ENCODE measurements at regions not wholly inside any gene's neighbourhood (a gene's known extent, or its start where the extent isn't known, plus 50 kb on each side); places are given as distances from the start of the nearest gene placed in this dataset.

DNA sequence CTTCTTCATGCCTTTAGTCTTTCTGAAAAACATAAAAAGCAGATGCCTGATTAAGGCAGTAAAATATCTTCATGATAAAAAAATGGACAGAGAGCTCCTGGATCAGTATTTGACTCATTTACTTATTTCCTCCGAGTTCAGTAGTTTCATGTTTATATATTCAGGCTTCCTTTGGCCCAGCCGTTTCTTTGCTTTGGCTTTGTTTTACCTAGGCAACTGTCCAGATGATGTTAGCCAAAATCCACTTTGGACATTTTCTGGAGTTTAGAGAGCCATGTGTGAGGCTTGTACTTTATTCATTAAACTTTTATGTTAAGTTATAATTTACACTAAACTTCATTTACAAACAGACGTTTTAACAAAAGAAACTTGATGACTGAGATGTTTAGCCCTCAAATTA is 307.1 kb upstream of the RSPO3 start:
- no peak for DNase-seq (ENCODE audit: low read depth)
- TF ChIP-seq, protein P1, sequence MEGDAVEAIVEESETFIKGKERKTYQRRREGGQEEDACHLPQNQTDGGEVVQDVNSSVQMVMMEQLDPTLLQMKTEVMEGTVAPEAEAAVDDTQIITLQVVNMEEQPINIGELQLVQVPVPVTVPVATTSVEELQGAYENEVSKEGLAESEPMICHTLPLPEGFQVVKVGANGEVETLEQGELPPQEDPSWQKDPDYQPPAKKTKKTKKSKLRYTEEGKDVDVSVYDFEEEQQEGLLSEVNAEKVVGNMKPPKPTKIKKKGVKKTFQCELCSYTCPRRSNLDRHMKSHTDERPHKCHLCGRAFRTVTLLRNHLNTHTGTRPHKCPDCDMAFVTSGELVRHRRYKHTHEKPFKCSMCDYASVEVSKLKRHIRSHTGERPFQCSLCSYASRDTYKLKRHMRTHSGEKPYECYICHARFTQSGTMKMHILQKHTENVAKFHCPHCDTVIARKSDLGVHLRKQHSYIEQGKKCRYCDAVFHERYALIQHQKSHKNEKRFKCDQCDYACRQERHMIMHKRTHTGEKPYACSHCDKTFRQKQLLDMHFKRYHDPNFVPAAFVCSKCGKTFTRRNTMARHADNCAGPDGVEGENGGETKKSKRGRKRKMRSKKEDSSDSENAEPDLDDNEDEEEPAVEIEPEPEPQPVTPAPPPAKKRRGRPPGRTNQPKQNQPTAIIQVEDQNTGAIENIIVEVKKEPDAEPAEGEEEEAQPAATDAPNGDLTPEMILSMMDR (conservative IDR thresholded peaks at IDR 0.05; ENCODE audit: low read depth, low read length) = no peak
- H3K4me3 ChIP-seq (ENCODE audit: low read length) = no peak overlapping the region

DNA sequence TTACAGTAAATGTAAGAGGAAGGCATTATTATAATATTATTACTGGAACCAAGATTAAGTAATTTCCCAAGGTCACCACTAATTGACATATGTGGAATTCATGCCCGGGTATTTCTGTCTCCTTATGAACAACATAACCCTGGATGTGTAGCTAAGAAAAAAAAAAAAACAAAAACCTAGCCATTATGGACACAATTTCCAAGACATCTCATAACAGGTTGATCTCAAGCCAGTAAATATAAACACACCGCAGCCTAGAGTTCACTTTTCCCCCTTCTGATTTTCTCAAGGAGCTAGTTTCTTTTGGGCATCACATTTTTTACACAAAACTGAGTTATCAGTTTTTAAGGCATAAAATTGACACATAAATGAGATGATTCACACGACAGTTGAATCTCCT is 306.5 kb upstream of the RSPO3 start:
- TF ChIP-seq, protein P1 (conservative IDR thresholded peaks at IDR 0.05; ENCODE audit: low read depth, low read length) = no peak
- no peak overlapping the region for H3K4me3 ChIP-seq (ENCODE audit: low read length)
- no peak for DNase-seq (ENCODE audit: low read depth)

DNA sequence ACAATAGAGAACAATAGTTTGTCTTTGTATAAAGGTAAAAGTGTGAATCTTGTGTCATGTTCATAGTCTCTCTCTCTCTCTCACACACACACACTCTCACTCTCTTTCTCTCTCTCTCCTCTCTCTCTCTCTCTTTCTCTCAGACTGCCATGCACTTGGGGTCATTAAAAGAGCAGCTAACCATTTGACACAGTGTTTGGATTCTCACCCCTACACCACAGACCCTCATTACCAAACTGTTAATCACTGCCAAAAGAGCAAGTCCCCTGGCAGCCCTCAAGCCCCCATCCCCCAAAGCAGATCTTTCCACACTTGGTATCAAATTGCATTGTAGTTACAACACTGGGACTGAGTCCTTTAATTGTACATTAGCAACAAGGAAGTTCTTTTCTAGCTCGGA is 305.8 kb upstream of the RSPO3 start:
- no peak for DNase-seq (ENCODE audit: low read depth)
- TF ChIP-seq, protein P1 (conservative IDR thresholded peaks at IDR 0.05; ENCODE audit: low read depth, low read length) = no peak
- H3K4me3 ChIP-seq (ENCODE audit: low read length) = no peak overlapping the region

DNA sequence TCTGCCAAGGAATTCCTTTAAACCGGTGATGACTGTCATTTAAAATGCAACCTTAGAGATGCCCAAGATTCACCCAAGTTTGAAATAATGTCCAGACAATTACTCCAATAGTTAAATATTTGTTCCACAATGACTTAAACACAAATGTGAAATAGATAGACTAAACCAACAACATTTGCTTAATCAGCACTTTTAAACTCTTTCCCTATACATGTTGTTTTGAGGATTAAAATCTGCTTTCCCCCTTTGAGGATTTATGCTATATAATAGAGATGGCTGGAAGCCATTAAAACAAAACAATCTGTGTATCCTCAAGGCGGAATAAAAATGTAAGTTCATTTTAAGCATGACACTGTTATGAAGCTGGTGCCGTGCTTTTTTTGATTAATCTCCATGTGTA is 297.8 kb upstream of the RSPO3 start:
- TF ChIP-seq, protein P1 (conservative IDR thresholded peaks at IDR 0.05; ENCODE audit: low read depth, low read length) = no peak
- H3K4me3 ChIP-seq (ENCODE audit: low read length) = no peak overlapping the region
- no peak for DNase-seq (ENCODE audit: low read depth)

DNA sequence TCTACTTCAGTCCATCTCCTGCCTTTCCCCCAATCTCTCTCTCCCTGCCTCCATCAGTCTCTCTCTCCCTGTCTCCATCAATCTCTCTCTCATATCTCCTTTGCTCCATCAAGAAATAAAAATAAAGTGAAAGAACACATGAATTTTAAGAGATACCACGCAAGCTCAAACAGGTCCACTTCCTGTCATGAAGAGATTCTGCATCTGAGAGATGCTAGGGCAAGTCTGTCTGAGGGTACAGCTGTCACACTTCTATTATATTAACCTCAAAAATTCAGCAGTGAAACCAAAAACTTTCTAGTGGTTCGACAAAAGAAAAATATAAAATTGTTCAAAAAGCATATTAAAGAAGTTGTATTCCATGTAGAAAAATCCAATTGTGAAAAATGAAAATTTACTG is 296.8 kb upstream of the RSPO3 start:
- H3K4me3 ChIP-seq (ENCODE audit: low read length) = no peak overlapping the region
- TF ChIP-seq, protein P1 (conservative IDR thresholded peaks at IDR 0.05; ENCODE audit: low read depth, low read length) = no peak
- DNase-seq (ENCODE audit: low read depth) = no peak

DNA sequence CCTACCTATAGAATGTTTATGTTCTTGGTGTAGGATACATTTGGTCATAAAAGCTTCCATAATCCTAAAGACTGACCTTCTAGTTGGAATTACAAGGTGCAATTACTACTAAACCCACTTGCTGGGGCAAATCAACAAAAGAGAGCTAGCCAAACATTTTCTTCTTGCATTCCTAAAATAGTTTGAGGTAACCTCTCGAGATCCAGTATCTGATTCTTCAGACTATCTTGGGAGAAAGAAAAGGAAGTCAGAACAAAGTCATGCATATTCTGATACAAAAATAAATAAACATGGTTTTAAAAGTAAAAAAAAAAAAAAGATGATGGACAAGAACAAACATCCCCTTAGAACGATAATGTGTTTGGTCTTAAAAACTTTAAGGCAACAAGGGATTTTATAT is 294.2 kb upstream of the RSPO3 start:
- TF ChIP-seq, protein P1 (conservative IDR thresholded peaks at IDR 0.05; ENCODE audit: low read depth, low read length) = no peak
- H3K4me3 ChIP-seq (ENCODE audit: low read length) = no peak overlapping the region
- DNase-seq (ENCODE audit: low read depth) = no peak

DNA sequence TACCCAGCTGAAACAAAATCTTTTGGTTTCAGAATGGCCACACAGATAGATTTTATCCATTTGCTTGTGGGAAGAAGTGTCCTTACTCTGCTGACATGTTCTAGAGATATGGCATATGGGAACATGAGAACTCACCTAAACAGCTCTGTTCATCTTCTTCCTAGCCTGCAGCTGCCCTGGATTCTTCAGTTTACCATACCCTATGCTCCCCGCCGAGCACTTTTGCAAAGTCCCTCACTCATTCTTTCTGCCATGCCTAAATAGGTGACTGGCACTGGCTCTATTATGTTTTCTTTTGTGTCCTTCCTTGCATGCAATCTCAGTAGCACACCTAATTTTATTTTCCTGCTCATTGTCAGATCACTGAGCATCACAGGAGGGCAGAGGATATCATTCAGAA is 293.7 kb upstream of the RSPO3 start:
- no peak overlapping the region for H3K4me3 ChIP-seq (ENCODE audit: low read length)
- TF ChIP-seq, protein P1 (conservative IDR thresholded peaks at IDR 0.05; ENCODE audit: low read depth, low read length) = no peak
- no peak for DNase-seq (ENCODE audit: low read depth)
